AG09319 (cell line): ENCODE measurements at regions not wholly inside any gene's neighbourhood (a gene's known extent, or its start where the extent isn't known, plus 50 kb on each side); places are given as distances from the start of the nearest gene placed in this dataset.

Source experiments
- DNase-seq: peaks from one replicate; pipeline ENCODE4 v3.0.0-alpha.2; 2010; ENCODE audit warnings: low read depth; ENCODE audit errors: extremely low read depth
- CTCF ChIP-seq: IDR thresholded peaks from 2 replicates; pipeline ENCODE4 v1.5.1; 2011; ENCODE audit warnings: low read depth, mild to moderate bottlenecking, inconsistent platforms, low read length, moderate library complexity

- DNase-seq, result no peak
- no peak for TF ChIP-seq CTCF
These were observed 550.8 kb downstream of the EFNB2 start for GRCh38 chr13:105984646-105985045.

DNA sequence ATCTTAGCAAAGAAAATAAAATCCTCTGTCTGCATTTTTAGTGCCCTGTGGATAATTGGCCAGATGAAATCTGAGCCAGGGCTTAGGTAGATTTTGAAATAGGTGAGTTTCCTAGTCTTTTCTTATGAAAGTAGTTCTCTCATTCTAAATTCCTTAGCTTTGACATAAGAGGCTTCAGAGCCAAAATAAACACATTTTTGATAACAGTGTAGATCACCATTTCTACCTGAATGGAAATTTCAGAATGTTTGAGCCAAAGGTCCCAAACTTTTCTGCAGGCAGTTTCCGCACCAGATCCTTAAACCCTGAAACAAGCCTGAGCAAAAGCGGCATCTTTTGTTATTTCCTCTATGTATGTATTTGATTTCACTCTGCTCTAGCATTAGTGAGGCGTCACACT lies 551.2 kb downstream of the EFNB2 start:
- no peak for TF ChIP-seq CTCF
- no peak for DNase-seq

- no peak for DNase-seq
- TF ChIP-seq CTCF, result no peak
These were observed 553.1 kb downstream of the EFNB2 start for GRCh38 chr13:105982219-105982930.

- no peak for DNase-seq
- TF ChIP-seq CTCF, result no peak
These were observed 556.1 kb downstream of the EFNB2 start for GRCh38 chr13:105979131-105980011.

DNA sequence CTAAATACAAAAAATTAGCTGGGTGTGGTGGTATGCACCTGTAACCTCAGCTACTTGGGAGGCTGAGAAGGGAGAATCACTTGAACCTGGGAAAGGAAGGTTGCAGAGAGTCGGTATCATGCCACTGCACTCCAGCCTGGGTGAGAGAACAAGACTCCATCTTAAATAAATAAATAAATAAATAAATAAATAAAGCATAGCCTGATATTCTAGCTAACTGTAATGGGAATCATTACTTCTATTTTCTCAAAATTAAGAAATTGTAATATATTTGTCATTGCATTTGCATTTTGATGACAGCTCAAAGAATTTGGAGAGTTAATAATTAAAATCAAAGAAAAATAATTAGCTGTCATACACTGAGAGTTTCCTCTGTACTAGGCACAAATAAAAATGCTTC lies 561.1 kb downstream of the EFNB2 start:
- TF ChIP-seq CTCF, result no peak

DNA sequence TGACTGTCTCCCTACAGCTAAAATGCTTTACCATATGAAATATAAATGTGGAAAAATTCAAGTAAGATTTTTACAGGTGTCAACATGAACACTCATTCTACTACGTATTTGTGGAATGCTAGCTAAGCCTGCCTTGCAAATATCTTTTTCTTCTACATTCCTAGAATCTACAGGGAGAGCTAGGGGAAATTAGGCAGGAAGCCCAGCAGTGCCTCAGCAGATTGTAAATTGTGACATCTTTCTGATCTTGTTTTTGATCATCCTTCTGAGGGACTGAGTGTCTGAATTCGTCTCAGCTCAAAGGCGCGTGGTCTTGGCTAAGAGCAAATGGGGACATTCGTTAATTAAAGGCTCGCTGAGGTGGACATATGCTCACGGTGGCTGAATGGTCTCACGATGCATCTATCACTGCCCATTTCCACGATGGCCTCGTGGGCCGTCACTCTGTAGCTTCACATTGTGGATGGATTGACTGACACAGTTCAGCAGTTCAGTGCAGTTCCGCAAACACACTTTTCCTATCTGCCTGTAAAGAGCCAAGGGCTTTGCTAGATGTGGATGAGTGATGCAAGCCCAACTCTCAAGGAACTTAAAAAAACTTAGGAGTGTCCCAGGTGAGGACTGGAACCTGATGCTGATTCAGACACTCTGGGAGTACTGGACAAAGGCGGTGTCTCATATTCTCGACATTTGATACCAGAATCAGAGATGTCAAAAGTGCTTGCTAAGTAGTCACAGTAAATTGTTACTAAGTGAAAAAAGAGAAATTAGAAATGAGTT lies 562.5 kb downstream of the EFNB2 start:
- TF ChIP-seq CTCF, result no peak
- no peak for DNase-seq

More for the DNA sequence above, 561.1 kb downstream of the EFNB2 start:
- DNase-seq, result no peak
